ENCODE measurements at regions not wholly inside any gene's neighbourhood (a gene's known extent, or its start where the extent isn't known, plus 50 kb on each side); places are given as distances from the start of the nearest gene placed in this dataset.
A peak's percentile ranks its signal among the peaks of the same experiment; 100 is the strongest.

GRCh38 chr11:69963533-69964246 is 114.4 kb upstream of the ANO1 start:
- Histone ChIP-seq H3K9me3 (ENCODE audit: low read length) (no peaks in the 10 kb centered on the region), H4K20me1 (ENCODE audit: insufficient read depth, low read length) (no peaks in the 10 kb centered on the region), H3K9ac (ENCODE audit: insufficient read depth, low read depth, low read length) (no peak overlapping the region), H3K4me2 (ENCODE audit: low read depth, low read length) (no peak overlapping the region), H2AFZ (ENCODE audit: low read length) (no peak overlapping the region), H3K27ac (ENCODE audit: extremely low read length, insufficient read depth, low read length) (no peak overlapping the region), H3K79me2 (ENCODE audit: insufficient read depth, low read length) (no peaks in the 10 kb centered on the region), H3K27me3 (ENCODE audit: control insufficient read depth in 1 of 2, insufficient read depth in 2 of 2, low read length in 2 of 2) (peaks cover 11 to 64% of the 10 kb centered on the region in 2 experiments; a peak in 4 of 5 replicates), H3K4me1 (ENCODE audit: insufficient read depth, low read length) (peaks cover 4% of the 10 kb centered on the region; the same call in 1 of the 2 replicates), H3K36me3 (replicated peaks in 1 of 2; ENCODE audit: control insufficient read depth in 1 of 2, insufficient read depth in 2 of 2, low read length in 2 of 2) (no peaks in the 10 kb centered on the region), H3K4me3 (replicated peaks in 1 of 3; ENCODE audit: insufficient read depth in 1 of 3, low read depth in 2 of 3, low read length in 3 of 3) (no peak overlapping the region)
- ChIA-PET POLR2A (no interaction called here), CTCF (ENCODE audit: low intra/inter-chr PET ratio, low total read pairs) (no interaction called here)
- TF ChIP-seq SRF (IDR thresholded peaks at IDR 0.05; ENCODE audit: low read depth, low read length) (peak; percentile 62; the same call in 1 of the 2 replicates), SIX1 (CRISPR knock-in tag; IDR thresholded peaks at IDR 0.05; ENCODE audit: borderline replicate concordance) (no peak)
- DNase-seq (ENCODE audit: low spot score) (no peak), FAIRE-seq (no peak), ATAC-seq (no peak)
- BruUV-seq (replicated peaks) = no TSS peak
- WGBS (ENCODE audit: low lambda C conversion rate) = 12% methylated on average over 8 of the region's 8 CpGs
- intact Hi-C loops (cut with micrococcal nuclease; ENCODE audit: unreplicated experiment) = no loop called here
- in situ Hi-C loops (cut with HindIII; ENCODE audit: extremely low pct_ligation_motif_present, low pct_unique_long_range_greater_than_20kb) = no loop called here

GRCh38 chr11:69964247-69964643 is 113.9 kb upstream of the ANO1 start:
- H3K27ac ChIP-seq (ENCODE audit: extremely low read length, insufficient read depth, low read length) = no peak overlapping the region
- peaks cover 10% of the 10 kb centered on the region for H3K4me1 ChIP-seq (ENCODE audit: insufficient read depth, low read length)
- no peak for DNase-seq (ENCODE audit: low spot score)
- ChIA-PET POLR2A (no interaction called here), CTCF (ENCODE audit: low intra/inter-chr PET ratio, low total read pairs) (no interaction called here)
- H2AFZ ChIP-seq (ENCODE audit: low read length) = no peak overlapping the region
- intact Hi-C loops (cut with micrococcal nuclease; ENCODE audit: unreplicated experiment) = no loop called here
- peaks cover 4% of the 10 kb centered on the region; the same call in 1 of the 2 replicates for H4K20me1 ChIP-seq (ENCODE audit: insufficient read depth, low read length)
- H3K36me3 ChIP-seq (replicated peaks in 1 of 2; ENCODE audit: control insufficient read depth in 1 of 2, insufficient read depth in 2 of 2, low read length in 2 of 2) = no peaks in the 10 kb centered on the region
- H3K9ac ChIP-seq (ENCODE audit: insufficient read depth, low read depth, low read length) = no peak overlapping the region
- no peak for FAIRE-seq
- in situ Hi-C loops (cut with HindIII; ENCODE audit: extremely low pct_ligation_motif_present, low pct_unique_long_range_greater_than_20kb) = no loop called here
- H3K9me3 ChIP-seq (ENCODE audit: low read length) = no peaks in the 10 kb centered on the region
- no peak overlapping the region for H3K4me2 ChIP-seq (ENCODE audit: low read depth, low read length)
- no peak for ATAC-seq
- WGBS (ENCODE audit: low lambda C conversion rate) = 76% methylated on average over 6 of the region's 6 CpGs
- no peaks in the 10 kb centered on the region for H3K79me2 ChIP-seq (ENCODE audit: insufficient read depth, low read length)
- no TSS peak for BruUV-seq (replicated peaks)
- no peak for TF ChIP-seq ZNF737 (CRISPR knock-in tag; IDR thresholded peaks at IDR 0.05; ENCODE audit: borderline replicate concordance)
- TF ChIP-seq, protein P1, sequence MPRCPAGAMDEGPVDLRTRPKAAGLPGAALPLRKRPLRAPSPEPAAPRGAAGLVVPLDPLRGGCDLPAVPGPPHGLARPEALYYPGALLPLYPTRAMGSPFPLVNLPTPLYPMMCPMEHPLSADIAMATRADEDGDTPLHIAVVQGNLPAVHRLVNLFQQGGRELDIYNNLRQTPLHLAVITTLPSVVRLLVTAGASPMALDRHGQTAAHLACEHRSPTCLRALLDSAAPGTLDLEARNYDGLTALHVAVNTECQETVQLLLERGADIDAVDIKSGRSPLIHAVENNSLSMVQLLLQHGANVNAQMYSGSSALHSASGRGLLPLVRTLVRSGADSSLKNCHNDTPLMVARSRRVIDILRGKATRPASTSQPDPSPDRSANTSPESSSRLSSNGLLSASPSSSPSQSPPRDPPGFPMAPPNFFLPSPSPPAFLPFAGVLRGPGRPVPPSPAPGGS (CRISPR knock-in tag; IDR thresholded peaks at IDR 0.05) = no peak
- no peak for TF ChIP-seq ZNF816 (CRISPR knock-in tag; IDR thresholded peaks at IDR 0.05; ENCODE audit: borderline replicate concordance)
- TF ChIP-seq RFXAP (CRISPR knock-in tag; IDR thresholded peaks at IDR 0.05; ENCODE audit: borderline replicate concordance) = no peak
- TF ChIP-seq DPF2 (CRISPR knock-in tag; IDR thresholded peaks at IDR 0.05; ENCODE audit: borderline replicate concordance, low read depth) = no peak
- no peak overlapping the region for H3K4me3 ChIP-seq (replicated peaks in 1 of 3; ENCODE audit: insufficient read depth in 1 of 3, low read depth in 2 of 3, low read length in 3 of 3)
- H3K27me3 ChIP-seq (ENCODE audit: control insufficient read depth in 1 of 2, insufficient read depth in 2 of 2, low read length in 2 of 2) = peaks cover 14 to 67% of the 10 kb centered on the region in 2 experiments; a peak in 4 of 5 replicates

Data from HepG2 (cell line).